ENCODE measurements at regions not wholly inside any gene's neighbourhood (a gene's known extent, or its start where the extent isn't known, plus 50 kb on each side); places are given as distances from the start of the nearest gene placed in this dataset.

- DNase-seq (ENCODE audit: low read depth), result no peak
These were observed 1985.1 kb downstream of the C4orf33 start for GRCh38 chr4:131081069-131081468.

- DNase-seq (ENCODE audit: low read depth), result no peak
These were observed 1989.0 kb downstream of the C4orf33 start for GRCh38 chr4:131084997-131085396.

- no peak for DNase-seq (ENCODE audit: low read depth)
These were observed 1995.9 kb downstream of the C4orf33 start for GRCh38 chr4:131091896-131092295.

GRCh38 chr4:131093303-131093702 lies 1997.4 kb downstream of the C4orf33 start:
- DNase-seq (ENCODE audit: low read depth), result no peak

GRCh38 chr4:131098976-131099375 lies 2003.0 kb downstream of the C4orf33 start:
- DNase-seq (ENCODE audit: low read depth), result no peak

- DNase-seq (ENCODE audit: low read depth), result no peak
These were observed 2017.3 kb downstream of the C4orf33 start for GRCh38 chr4:131113273-131113672.

- no peak for DNase-seq (ENCODE audit: low read depth)
These were observed 2017.8 kb downstream of the C4orf33 start for GRCh38 chr4:131113704-131114103.

GRCh38 chr4:131119661-131120060 lies 2023.7 kb downstream of the C4orf33 start:
- DNase-seq (ENCODE audit: low read depth), result no peak

GRCh38 chr4:131137196-131137595 lies 2011.9 kb upstream of the PCDH10 start:
- no peak for DNase-seq (ENCODE audit: low read depth)

- no peak for DNase-seq (ENCODE audit: low read depth)
These were observed 1989.8 kb upstream of the PCDH10 start for GRCh38 chr4:131159261-131159660.

- DNase-seq (ENCODE audit: low read depth), result no peak
These were observed 1956.8 kb upstream of the PCDH10 start for GRCh38 chr4:131192318-131192717.

- no peak for DNase-seq (ENCODE audit: low read depth)
These were observed 1941.5 kb upstream of the PCDH10 start for GRCh38 chr4:131207589-131207988.

GRCh38 chr4:131248314-131248713 lies 1900.8 kb upstream of the PCDH10 start:
- no peak for DNase-seq (ENCODE audit: low read depth)

GRCh38 chr4:131251321-131251720 lies 1897.8 kb upstream of the PCDH10 start:
- DNase-seq (ENCODE audit: low read depth), result no peak

- DNase-seq (ENCODE audit: low read depth), result no peak
These were observed 1891.9 kb upstream of the PCDH10 start for GRCh38 chr4:131257241-131257640.

GRCh38 chr4:131258361-131258760 lies 1890.7 kb upstream of the PCDH10 start:
- DNase-seq (ENCODE audit: low read depth), result no peak

- DNase-seq (ENCODE audit: low read depth), result no peak
These were observed 1860.7 kb upstream of the PCDH10 start for GRCh38 chr4:131288441-131288840.

GRCh38 chr4:131296192-131296591 lies 1852.9 kb upstream of the PCDH10 start:
- no peak for DNase-seq (ENCODE audit: low read depth)

- no peak for DNase-seq (ENCODE audit: low read depth)
These were observed 1847.0 kb upstream of the PCDH10 start for GRCh38 chr4:131302108-131302507.

- DNase-seq (ENCODE audit: low read depth), result no peak
These were observed 1844.4 kb upstream of the PCDH10 start for GRCh38 chr4:131304686-131305085.

- DNase-seq (ENCODE audit: low read depth), result no peak
These were observed 1839.5 kb upstream of the PCDH10 start for GRCh38 chr4:131309628-131310027.

- no peak for DNase-seq (ENCODE audit: low read depth)
These were observed 1833.0 kb upstream of the PCDH10 start for GRCh38 chr4:131316086-131316485.

GRCh38 chr4:131337936-131338335 lies 1811.2 kb upstream of the PCDH10 start:
- no peak for DNase-seq (ENCODE audit: low read depth)

GRCh38 chr4:131339137-131339536 lies 1810.0 kb upstream of the PCDH10 start:
- DNase-seq (ENCODE audit: low read depth), result no peak

- no peak for DNase-seq (ENCODE audit: low read depth)
These were observed 1804.3 kb upstream of the PCDH10 start for GRCh38 chr4:131344761-131345160.
